HEK293 (cell line): ENCODE measurements at regions not wholly inside any gene's neighbourhood (a gene's known extent, or its start where the extent isn't known, plus 50 kb on each side); places are given as distances from the start of the nearest gene placed in this dataset.

ENCODE experiments used
- CTCF ChIA-PET: fragments of 350-600 bp; formaldehyde crosslinking; extraction: SDS; loops from one replicate; lab custom pipeline; 2021; ENCODE audit warnings: antibody characterized with exemption; lab: Yijun Ruan, JAX
- POLR2A ChIA-PET: fragments of 300-600 bp; formaldehyde crosslinking; extraction: SDS; loops from one replicate; lab custom pipeline; 2020; ENCODE audit warnings: antibody characterized with exemption, inconsistent platforms; lab: Yijun Ruan, JAX
- H3K27ac ChIP-seq: fragments of 200-500 bp; sonication (Bioruptor generic); 2 replicates; pipeline ENCODE4 v1.5.1; 2014; ENCODE audit warnings: low read depth, low read length, control low read depth, inconsistent platforms; ENCODE audit errors: extremely low read depth
- H3K36me3 ChIP-seq, 2 experiments: fragments of 200-500 bp in 1 of 2; sonication (Bioruptor generic) in 1 of 2; 1 replicate in 1 of 2; 2 replicates in 1 of 2; pipeline ENCODE4 v1.5.1; 2014 to 2017; ENCODE audit warnings: inconsistent platforms in 2 of 2, low read length in 2 of 2; ENCODE audit not compliant: control insufficient read depth in 2 of 2, insufficient read depth in 1 of 2
- H3K4me1 ChIP-seq: fragments of 200-500 bp; sonication (Bioruptor generic); 2 replicates; pipeline ENCODE4 v1.5.1; 2014; ENCODE audit warnings: mild to moderate bottlenecking, low read length, inconsistent platforms; ENCODE audit not compliant: control insufficient read depth, insufficient read depth
- H3K4me3 ChIP-seq: 2 replicates; pipeline ENCODE4 v1.5.1; 2011; ENCODE audit warnings: low read depth, mild to moderate bottlenecking, control low read depth, low read length, moderate library complexity
- H3K9me3 ChIP-seq: fragments of 200-500 bp; sonication (Bioruptor generic); 2 replicates; pipeline ENCODE4 v1.5.1; 2014; ENCODE audit warnings: low read depth, low read length, inconsistent platforms; ENCODE audit not compliant: control insufficient read depth, insufficient read depth
- KLF8 ChIP-seq: fragments of 450-650 bp; formaldehyde crosslinking; IDR thresholded peaks from 2 replicates; pipeline ENCODE4 v1.5.1; 2016; ENCODE audit warnings: missing biosample characterization, missing genetic modification characterization
- MZF1 ChIP-seq: fragments of 450-650 bp; formaldehyde crosslinking; IDR thresholded peaks from 2 replicates; pipeline ENCODE4 v1.5.1; 2017; ENCODE audit warnings: missing biosample characterization, missing genetic modification characterization, borderline replicate concordance
- OVOL3 ChIP-seq: fragments of 450-650 bp; formaldehyde crosslinking; IDR thresholded peaks from 2 replicates; pipeline ENCODE4 v1.5.1; 2016; ENCODE audit warnings: missing biosample characterization, missing genetic modification characterization
- SP3 ChIP-seq: fragments of 450-650 bp; formaldehyde crosslinking; IDR thresholded peaks from 2 replicates; pipeline ENCODE4 v1.5.1; 2016; ENCODE audit warnings: missing biosample characterization, missing genetic modification characterization
- ZBTB11 ChIP-seq: fragments of 450-650 bp; formaldehyde crosslinking; conservative IDR thresholded peaks from 2 replicates; pipeline ENCODE4 v1.5.1; 2016; ENCODE audit warnings: low read depth, missing biosample characterization, missing genetic modification characterization
- ZBTB20 ChIP-seq: fragments of 450-650 bp; formaldehyde crosslinking; IDR thresholded peaks from 2 replicates; pipeline ENCODE4 v1.5.1; 2016; ENCODE audit warnings: missing biosample characterization, missing genetic modification characterization
- ZFHX2 ChIP-seq: fragments of 450-650 bp; formaldehyde crosslinking; conservative IDR thresholded peaks from 2 replicates; pipeline ENCODE4 v1.5.1; 2016; ENCODE audit warnings: missing biosample characterization, missing genetic modification characterization
- ZNF112 ChIP-seq: fragments of 450-650 bp; formaldehyde crosslinking; IDR thresholded peaks from 2 replicates; pipeline ENCODE4 v1.5.0; 2017; ENCODE audit warnings: missing biosample characterization, missing genetic modification characterization
- ZNF174 ChIP-seq: fragments of 450-650 bp; formaldehyde crosslinking; IDR thresholded peaks from 2 replicates; pipeline ENCODE4 v1.5.0; 2017; ENCODE audit warnings: missing biosample characterization, mild to moderate bottlenecking, missing genetic modification characterization
- ZNF211 ChIP-seq: fragments of 450-650 bp; formaldehyde crosslinking; IDR thresholded peaks from 2 replicates; pipeline ENCODE4 v1.5.1; 2016; ENCODE audit warnings: low read depth, missing biosample characterization, missing genetic modification characterization
- ZNF280D ChIP-seq: fragments of 450-650 bp; formaldehyde crosslinking; IDR thresholded peaks from 2 replicates; pipeline ENCODE4 v1.5.1; 2016; ENCODE audit warnings: missing biosample characterization, missing genetic modification characterization
- ZNF292 ChIP-seq: fragments of 450-650 bp; formaldehyde crosslinking; IDR thresholded peaks from 2 replicates; pipeline ENCODE4 v1.5.1; 2016; ENCODE audit warnings: low read depth, missing biosample characterization, missing genetic modification characterization, borderline replicate concordance
- ZNF311 ChIP-seq: fragments of 450-650 bp; formaldehyde crosslinking; IDR thresholded peaks from 2 replicates; pipeline ENCODE4 v1.5.1; 2017; ENCODE audit warnings: missing biosample characterization, missing genetic modification characterization, borderline replicate concordance
- ZNF404 ChIP-seq: fragments of 450-650 bp; formaldehyde crosslinking; IDR thresholded peaks from 2 replicates; pipeline ENCODE4 v1.5.1; 2017; ENCODE audit warnings: missing biosample characterization, missing genetic modification characterization
- ZNF449 ChIP-seq: fragments of 450-650 bp; formaldehyde crosslinking; IDR thresholded peaks from 2 replicates; pipeline ENCODE4 v1.5.1; 2017; ENCODE audit warnings: missing biosample characterization, mild to moderate bottlenecking, missing genetic modification characterization, moderate library complexity
- ZNF692 ChIP-seq: fragments of 450-650 bp; formaldehyde crosslinking; IDR thresholded peaks from 2 replicates; pipeline ENCODE4 v1.5.1; 2016; ENCODE audit warnings: missing biosample characterization, missing genetic modification characterization
- ZSCAN4 ChIP-seq: fragments of 450-650 bp; formaldehyde crosslinking; IDR thresholded peaks from 2 replicates; pipeline ENCODE4 v1.5.1; 2017; ENCODE audit warnings: missing biosample characterization, missing genetic modification characterization

- ChIA-PET CTCF (interaction anchor here (0.6 to 0.8 kb wide), 2 partner anchors 121 to 1846 kb away, joined by 3 to 4 read pairs; no protein-coding TSS in a partner anchor), POLR2A (no interaction called here)
- Histone ChIP-seq H3K4me1 (no peaks in the 10 kb centered on the region), H3K36me3 (no peaks in the 10 kb centered on the region), H3K9me3 (no peaks in the 10 kb centered on the region; the same call in 1 of the 2 replicates), H3K27ac (no peak overlapping the region), H3K4me3 (no peak overlapping the region)
- TF ChIP-seq ZBTB20 (tag by site-specific recombination), result no peak
- no peak for TF ChIP-seq ZNF692
- TF ChIP-seq ZNF280D (tag by site-specific recombination), result no peak
- no peak for TF ChIP-seq ZNF311 (tag by site-specific recombination)
- no peak for TF ChIP-seq ZFHX2 (tag by site-specific recombination)
- no peak for TF ChIP-seq KLF8 (tag by site-specific recombination)
These were observed 173.5 kb downstream of the TSHZ3 start for GRCh38 chr19:31175564-31176348.

- Histone ChIP-seq H3K4me1 (no peaks in the 10 kb centered on the region), H3K36me3 (no peaks in the 10 kb centered on the region), H3K4me3 (no peak overlapping the region), H3K9me3 (no peaks in the 10 kb centered on the region; the same call in 1 of the 2 replicates), H3K27ac (no peak overlapping the region)
- TF ChIP-seq MZF1 (tag by site-specific recombination) (no peak), ZNF449 (0 out of 2 replicates have a peak, but pooled peaks have one; percentile 24)
- CTCF ChIA-PET, result interaction anchor here (0.6 to 0.8 kb wide), 2 partner anchors 121 to 1846 kb away, joined by 3 to 4 read pairs; no protein-coding TSS in a partner anchor
- POLR2A ChIA-PET, result no interaction called here
These were observed 174.3 kb downstream of the TSHZ3 start for GRCh38 chr19:31174948-31175347.

GRCh38 chr19:31173991-31174390, 175.2 kb downstream of the TSHZ3 start:
- CTCF ChIA-PET, result interaction anchor here (0.6 to 1.8 kb wide), 6 partner anchors 10 to 1051 kb away, joined by 3 to 9 read pairs (median 3); no protein-coding TSS in a partner anchor
- H3K27ac ChIP-seq, result no peak overlapping the region
- no peak overlapping the region for H3K4me3 ChIP-seq
- no peaks in the 10 kb centered on the region for H3K36me3 ChIP-seq
- H3K9me3 ChIP-seq, result no peaks in the 10 kb centered on the region; the same call in 1 of the 2 replicates
- POLR2A ChIA-PET, result no interaction called here
- no peaks in the 10 kb centered on the region for H3K4me1 ChIP-seq
- TF ChIP-seq ZNF292, result no peak
- no peak for TF ChIP-seq ZNF174 (tag by site-specific recombination)
- TF ChIP-seq ZNF404 (tag by site-specific recombination), result no peak
- no peak for TF ChIP-seq ZBTB11 (tag by site-specific recombination)
- TF ChIP-seq MZF1 (tag by site-specific recombination), result no peak
- TF ChIP-seq SP3, result no peak
- TF ChIP-seq OVOL3, result no peak
- no peak for TF ChIP-seq ZNF112
- no peak for TF ChIP-seq ZSCAN4 (tag by site-specific recombination)
- no peak for TF ChIP-seq ZNF211 (tag by site-specific recombination)
